ENCODE measurements at regions not wholly inside any gene's neighbourhood (a gene's known extent, or its start where the extent isn't known, plus 50 kb on each side); places are given as distances from the start of the nearest gene placed in this dataset.
A peak's percentile ranks its signal among the peaks of the same experiment; 100 is the strongest.

GRCh38 chr7:9671979-9672917, 1238.8 kb downstream of the NXPH1 start:
- no peaks in the 10 kb centered on the region for H3K27me3 ChIP-seq
- DNase-seq (ENCODE audit: low read depth in 1 of 2, low spot score in 1 of 2) = no peak
- H3K27ac ChIP-seq = no peak overlapping the region
- no peaks in the 10 kb centered on the region for H3K9me3 ChIP-seq (ENCODE audit: low read depth)
- H3K36me3 ChIP-seq = no peaks in the 10 kb centered on the region
- TF ChIP-seq, protein P1, sequence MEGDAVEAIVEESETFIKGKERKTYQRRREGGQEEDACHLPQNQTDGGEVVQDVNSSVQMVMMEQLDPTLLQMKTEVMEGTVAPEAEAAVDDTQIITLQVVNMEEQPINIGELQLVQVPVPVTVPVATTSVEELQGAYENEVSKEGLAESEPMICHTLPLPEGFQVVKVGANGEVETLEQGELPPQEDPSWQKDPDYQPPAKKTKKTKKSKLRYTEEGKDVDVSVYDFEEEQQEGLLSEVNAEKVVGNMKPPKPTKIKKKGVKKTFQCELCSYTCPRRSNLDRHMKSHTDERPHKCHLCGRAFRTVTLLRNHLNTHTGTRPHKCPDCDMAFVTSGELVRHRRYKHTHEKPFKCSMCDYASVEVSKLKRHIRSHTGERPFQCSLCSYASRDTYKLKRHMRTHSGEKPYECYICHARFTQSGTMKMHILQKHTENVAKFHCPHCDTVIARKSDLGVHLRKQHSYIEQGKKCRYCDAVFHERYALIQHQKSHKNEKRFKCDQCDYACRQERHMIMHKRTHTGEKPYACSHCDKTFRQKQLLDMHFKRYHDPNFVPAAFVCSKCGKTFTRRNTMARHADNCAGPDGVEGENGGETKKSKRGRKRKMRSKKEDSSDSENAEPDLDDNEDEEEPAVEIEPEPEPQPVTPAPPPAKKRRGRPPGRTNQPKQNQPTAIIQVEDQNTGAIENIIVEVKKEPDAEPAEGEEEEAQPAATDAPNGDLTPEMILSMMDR (IDR thresholded peaks at IDR 0.05; ENCODE audit: low read depth, low read length) = no peak
- no peak overlapping the region for H3K4me3 ChIP-seq
- H3K4me1 ChIP-seq (ENCODE audit: low read depth) = no peaks in the 10 kb centered on the region

DNA sequence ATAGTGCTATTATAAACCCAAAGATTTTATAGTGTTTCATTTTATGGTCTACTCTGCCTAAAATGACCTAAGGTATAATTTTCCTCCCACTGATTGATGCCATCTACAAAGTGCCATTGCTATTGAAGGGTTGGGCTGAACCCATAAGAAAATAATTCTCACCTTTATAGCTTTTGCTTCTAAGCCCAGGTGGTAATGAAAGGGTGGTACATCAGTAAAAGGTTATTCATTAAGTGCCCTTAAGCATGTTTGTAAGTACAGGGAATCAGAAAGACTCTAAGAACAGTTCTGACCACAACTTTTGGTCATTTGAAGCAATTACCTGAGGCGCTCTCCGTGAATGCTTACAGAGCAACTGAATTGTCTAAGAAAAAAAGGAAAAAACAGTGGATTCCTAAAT, 1247.3 kb downstream of the NXPH1 start:
- TF ChIP-seq, protein P1 (IDR thresholded peaks at IDR 0.05; ENCODE audit: low read depth, low read length) = no peak
- Histone ChIP-seq H3K27me3 (no peaks in the 10 kb centered on the region), H3K27ac (no peak overlapping the region), H3K4me3 (no peak overlapping the region), H3K9me3 (ENCODE audit: low read depth) (no peaks in the 10 kb centered on the region), H3K4me1 (ENCODE audit: low read depth) (no peaks in the 10 kb centered on the region), H3K36me3 (no peaks in the 10 kb centered on the region)
- no peak for DNase-seq (ENCODE audit: low read depth in 1 of 2, low spot score in 1 of 2)

- H3K36me3 ChIP-seq = no peaks in the 10 kb centered on the region
- DNase-seq (ENCODE audit: low read depth in 1 of 2, low spot score in 1 of 2) = no peak
- H3K9me3 ChIP-seq (ENCODE audit: low read depth) = no peaks in the 10 kb centered on the region
- no peaks in the 10 kb centered on the region for H3K27me3 ChIP-seq
- TF ChIP-seq, protein P1 (IDR thresholded peaks at IDR 0.05; ENCODE audit: low read depth, low read length) = no peak
- no peak overlapping the region for H3K27ac ChIP-seq
- no peaks in the 10 kb centered on the region for H3K4me1 ChIP-seq (ENCODE audit: low read depth)
- H3K4me3 ChIP-seq = no peak overlapping the region
Measured at GRCh38 chr7:9681284-9681683, 1247.9 kb downstream of the NXPH1 start.

GRCh38 chr7:9691286-9691685, 1257.9 kb downstream of the NXPH1 start:
- peak in 1 of 2 donors; percentile 12 for DNase-seq (ENCODE audit: low read depth in 1 of 2, low spot score in 1 of 2)
- no peaks in the 10 kb centered on the region for H3K4me1 ChIP-seq (ENCODE audit: low read depth)
- TF ChIP-seq, protein P1 (IDR thresholded peaks at IDR 0.05; ENCODE audit: low read depth, low read length) = no peak
- H3K4me3 ChIP-seq = no peak overlapping the region
- H3K27ac ChIP-seq = no peak overlapping the region
- H3K9me3 ChIP-seq (ENCODE audit: low read depth) = no peaks in the 10 kb centered on the region
- H3K27me3 ChIP-seq = no peaks in the 10 kb centered on the region
- no peaks in the 10 kb centered on the region for H3K36me3 ChIP-seq

- TF ChIP-seq, protein P1 (IDR thresholded peaks at IDR 0.05; ENCODE audit: low read depth, low read length) = no peak
- H3K27ac ChIP-seq = no peak overlapping the region
- H3K36me3 ChIP-seq = no peaks in the 10 kb centered on the region
- no peaks in the 10 kb centered on the region for H3K4me1 ChIP-seq (ENCODE audit: low read depth)
- no peak overlapping the region for H3K4me3 ChIP-seq
- no peaks in the 10 kb centered on the region for H3K9me3 ChIP-seq (ENCODE audit: low read depth)
- no peaks in the 10 kb centered on the region for H3K27me3 ChIP-seq
- no peak for DNase-seq (ENCODE audit: low read depth in 1 of 2, low spot score in 1 of 2)
Measured at GRCh38 chr7:9698375-9698774, 1265.0 kb downstream of the NXPH1 start.

Data from cardiac muscle cell (in vitro differentiated cells and primary cell).